ENCODE measurements at regions not wholly inside any gene's neighbourhood (a gene's known extent, or its start where the extent isn't known, plus 50 kb on each side); places are given as distances from the start of the nearest gene placed in this dataset.

GRCh38 chr1:101102426-101103156 is 77.0 kb upstream of the DPH5 start:
- ATAC-seq (no peak), DNase-seq (no peak)

DNA sequence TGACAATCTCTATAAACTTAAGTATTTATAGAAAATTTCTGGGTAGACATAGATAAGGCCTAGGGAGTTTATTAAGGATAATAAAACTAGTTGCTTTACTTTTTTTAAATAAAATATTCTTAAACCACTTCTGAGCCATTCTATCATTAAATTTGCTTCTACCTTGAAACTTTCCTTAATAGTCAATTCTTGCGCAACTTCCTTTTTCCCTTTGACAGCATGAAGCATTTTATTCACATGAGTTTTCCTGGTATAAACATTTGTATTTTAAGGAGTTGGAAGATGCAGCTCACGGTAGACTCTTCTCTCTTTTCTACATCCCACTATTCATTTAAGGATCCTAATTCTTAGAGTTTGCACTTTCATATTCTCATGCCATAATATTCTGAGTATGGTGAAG is 75.8 kb upstream of the DPH5 start:
- no peak for ATAC-seq
- intact Hi-C loops (cut with DNase I, micrococcal nuclease): no loop called here
- DNase-seq: no peak

More at GRCh38 chr1:101102426-101103156, 77.0 kb upstream of the DPH5 start:
- intact Hi-C loops (cut with DNase I, micrococcal nuclease): no loop called here

DNA sequence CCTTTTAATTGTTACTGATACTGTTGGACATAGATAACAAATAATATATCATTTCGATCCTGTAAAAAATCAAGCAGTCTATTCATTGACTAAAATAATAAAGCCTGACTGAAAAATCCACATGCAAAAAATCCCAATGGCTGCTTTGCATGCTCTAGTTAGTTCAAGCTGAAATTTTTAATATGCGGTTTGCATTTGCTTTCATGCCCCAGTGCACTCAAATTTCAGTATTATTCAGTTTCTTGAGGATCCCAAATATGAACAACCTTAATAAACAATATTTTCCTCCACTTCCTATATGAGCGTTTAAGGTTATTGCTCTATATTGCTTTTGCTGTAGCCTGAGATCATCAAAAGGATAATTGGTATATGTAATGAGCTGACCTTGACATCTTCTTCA is 75.1 kb upstream of the DPH5 start:
- intact Hi-C loops (cut with DNase I, micrococcal nuclease): no loop called here
- ATAC-seq (no peak), DNase-seq (no peak)

GRCh38 chr1:101098907-101099306 is 73.3 kb upstream of the DPH5 start:
- intact Hi-C loops (cut with DNase I, micrococcal nuclease): no loop called here
- no peak for ATAC-seq
- DNase-seq: no peak

DNA sequence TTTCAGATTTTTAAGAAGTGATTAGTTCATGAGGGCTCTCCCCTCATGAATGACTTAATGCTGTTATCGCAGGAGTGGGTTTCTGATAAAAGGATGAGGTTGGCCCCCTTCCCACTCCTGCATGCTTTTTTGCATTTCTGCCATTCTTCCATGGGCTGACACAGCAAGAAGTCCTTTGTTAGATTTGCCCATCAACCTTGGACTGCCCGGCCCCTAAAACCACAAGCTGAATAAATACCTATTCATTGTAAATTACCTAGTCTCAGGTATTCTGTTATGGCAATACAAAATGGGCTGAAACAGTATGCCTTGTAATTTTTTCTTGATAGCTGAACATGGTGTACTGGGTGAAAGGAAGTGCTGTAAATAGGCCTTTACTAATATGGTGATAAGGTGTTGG is 72.7 kb upstream of the DPH5 start:
- intact Hi-C loops (cut with DNase I, micrococcal nuclease): no loop called here
- DNase-seq (no peak), ATAC-seq (no peak)

- intact Hi-C loops (cut with DNase I, micrococcal nuclease): no loop called here
- DNase-seq: no peak
- no peak for ATAC-seq
Observed at GRCh38 chr1:101089613-101090338, 64.2 kb upstream of the DPH5 start.

- intact Hi-C loops (cut with DNase I, micrococcal nuclease): no loop called here
- DNase-seq: no peak
- no peak for ATAC-seq
Observed at GRCh38 chr1:101088431-101088830, 62.8 kb upstream of the DPH5 start.

DNA sequence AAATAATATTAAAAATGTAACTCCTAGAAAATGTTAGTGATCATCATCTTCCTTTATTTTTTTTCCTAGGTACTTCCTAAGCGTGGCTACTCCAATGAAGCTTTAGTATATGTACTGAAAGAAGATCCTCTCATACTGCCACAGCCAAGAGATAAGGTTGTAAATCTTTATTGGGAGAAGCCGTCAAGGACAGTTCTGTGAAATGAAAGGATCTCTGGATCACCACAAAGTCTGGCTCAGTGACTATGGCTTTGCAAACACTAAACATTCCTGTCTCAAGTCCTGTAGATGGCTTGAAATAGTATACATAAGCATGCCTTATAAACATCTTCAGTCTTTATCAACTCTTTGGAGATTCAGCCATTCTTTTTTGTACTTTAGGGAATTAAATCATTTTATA is 61.2 kb upstream of the DPH5 start:
- intact Hi-C loops (cut with DNase I, micrococcal nuclease): no loop called here

DNA sequence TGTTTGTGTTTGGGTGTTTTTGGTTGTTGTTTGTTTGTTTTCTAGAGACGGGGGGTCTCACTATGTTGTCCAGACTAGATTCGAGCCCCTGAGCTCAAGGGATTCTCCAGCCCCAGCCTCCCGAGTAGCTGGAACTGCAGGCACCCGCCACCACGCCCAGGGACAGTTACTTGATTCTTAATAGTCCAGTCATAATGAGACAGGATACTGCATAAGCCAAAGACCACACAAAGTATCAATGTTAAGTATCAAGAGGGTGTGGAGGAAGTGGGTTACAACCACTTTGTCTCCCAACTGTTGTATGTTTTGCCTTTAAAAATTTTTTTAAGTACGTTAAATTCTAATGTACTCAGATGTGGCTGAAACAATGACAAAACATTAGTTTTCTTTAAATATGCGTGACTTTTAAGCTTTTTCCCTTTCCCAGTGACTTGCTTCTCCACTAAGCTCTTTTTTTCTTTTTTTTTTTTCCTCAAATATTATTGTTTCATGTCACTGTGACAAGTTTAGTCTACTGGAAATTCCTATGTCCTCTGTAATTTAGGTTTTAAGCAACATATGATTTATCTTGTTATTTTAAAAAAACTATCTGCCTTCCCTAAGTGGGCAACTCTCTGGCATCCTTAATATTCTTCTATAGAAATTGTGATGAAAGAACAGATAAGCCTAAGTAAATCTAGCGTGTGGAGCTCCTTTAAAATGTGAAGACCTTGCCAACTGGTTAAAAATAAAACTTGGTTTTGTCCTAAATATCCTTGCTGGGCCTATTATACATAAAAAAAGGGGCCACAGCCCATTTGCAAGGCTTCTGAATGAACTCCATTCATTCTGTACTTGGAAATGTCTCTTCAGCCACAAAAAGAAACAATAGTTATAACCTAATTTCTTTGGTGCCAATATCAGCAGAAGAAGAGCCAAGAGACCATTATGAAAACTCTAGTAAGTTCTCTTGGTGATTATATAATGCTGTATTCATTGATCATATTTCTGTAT is 56.2 kb upstream of the DPH5 start:
- no peak for DNase-seq
- no peak for ATAC-seq
- intact Hi-C loops (cut with DNase I, micrococcal nuclease): no loop called here

More for the DNA sequence above, 61.2 kb upstream of the DPH5 start:
- no peak for DNase-seq
- ATAC-seq: no peak

GRCh38 chr1:101080859-101081258 is 55.3 kb upstream of the DPH5 start:
- DNase-seq: no peak
- ATAC-seq: no peak
- intact Hi-C loops (cut with DNase I, micrococcal nuclease): no loop called here

- ATAC-seq (no peak), DNase-seq (no peak)
- intact Hi-C loops (cut with DNase I, micrococcal nuclease): no loop called here
Observed at GRCh38 chr1:101079341-101079740, 53.8 kb upstream of the DPH5 start.

- ATAC-seq: no peak
- intact Hi-C loops (cut with DNase I, micrococcal nuclease): no loop called here
- DNase-seq: no peak
Observed at GRCh38 chr1:101077849-101078248, 52.3 kb upstream of the DPH5 start.

GRCh38 chr1:101075926-101076325 is 50.3 kb upstream of the DPH5 start:
- intact Hi-C loops (cut with DNase I, micrococcal nuclease): no loop called here
- DNase-seq (no peak), ATAC-seq (no peak)

All from left colon (tissue), 2 donors.